Ishikawa (cell line): ENCODE measurements at regions not wholly inside any gene's neighbourhood (a gene's known extent, or its start where the extent isn't known, plus 50 kb on each side); places are given as distances from the start of the nearest gene placed in this dataset.

ENCODE experiments used
- CEBPB ChIP-seq: IDR thresholded peaks from 2 replicates; pipeline ENCODE4 v1.6.1; 2012
- CREB1 ChIP-seq: IDR thresholded peaks from 2 replicates; pipeline ENCODE4 v1.6.1; 2012; ENCODE audit warnings: low read depth
- MAX ChIP-seq: IDR thresholded peaks from 2 replicates; pipeline ENCODE4 v1.6.1; 2012
- RAD21 ChIP-seq: IDR thresholded peaks from 2 replicates; pipeline ENCODE4 v1.6.1; 2012; ENCODE audit warnings: low read depth
- TAF1 ChIP-seq: IDR thresholded peaks from 2 replicates; pipeline ENCODE4 v1.6.1; 2012; ENCODE audit warnings: low read depth, mild to moderate bottlenecking
- TCF12 ChIP-seq: IDR thresholded peaks from 2 replicates; pipeline ENCODE4 v1.6.1; 2012; ENCODE audit warnings: low read depth

- TF ChIP-seq RAD21 = no peak
- no peak for TF ChIP-seq CEBPB
- no peak for TF ChIP-seq MAX
- no peak for TF ChIP-seq CREB1
- no peak for TF ChIP-seq TAF1
- no peak for TF ChIP-seq TCF12
These were observed 190.2 kb downstream of the SOX9 start for GRCh38 chr17:72311004-72311403.
